NCI-H226 (cell line): ENCODE measurements at regions not wholly inside any gene's neighbourhood (a gene's known extent, or its start where the extent isn't known, plus 50 kb on each side); places are given as distances from the start of the nearest gene placed in this dataset.

ENCODE experiments used
- DNase-seq: peaks from one replicate; pipeline ENCODE4 v3.0.0-alpha.2; 2015

DNA sequence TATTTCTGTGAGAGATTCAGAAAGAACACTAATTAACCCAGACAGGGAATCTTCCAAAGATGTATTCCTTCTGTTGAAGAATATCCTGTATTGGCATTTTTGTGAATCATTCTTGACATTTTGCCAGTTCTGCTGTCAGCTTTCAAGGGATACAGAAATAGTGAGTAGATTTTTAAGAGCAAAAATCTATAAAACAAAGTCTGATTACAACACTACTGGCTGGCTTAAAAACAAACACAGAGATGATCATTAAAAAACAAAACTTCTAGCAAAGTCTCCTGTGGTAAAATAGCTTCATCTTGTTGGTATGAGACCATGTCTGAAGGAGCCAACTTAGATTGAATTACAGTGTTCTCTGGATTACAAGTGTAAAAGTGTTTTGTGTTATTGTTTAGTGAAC lies 866.3 kb upstream of the KLHL29 start:
- no peak for DNase-seq

DNA sequence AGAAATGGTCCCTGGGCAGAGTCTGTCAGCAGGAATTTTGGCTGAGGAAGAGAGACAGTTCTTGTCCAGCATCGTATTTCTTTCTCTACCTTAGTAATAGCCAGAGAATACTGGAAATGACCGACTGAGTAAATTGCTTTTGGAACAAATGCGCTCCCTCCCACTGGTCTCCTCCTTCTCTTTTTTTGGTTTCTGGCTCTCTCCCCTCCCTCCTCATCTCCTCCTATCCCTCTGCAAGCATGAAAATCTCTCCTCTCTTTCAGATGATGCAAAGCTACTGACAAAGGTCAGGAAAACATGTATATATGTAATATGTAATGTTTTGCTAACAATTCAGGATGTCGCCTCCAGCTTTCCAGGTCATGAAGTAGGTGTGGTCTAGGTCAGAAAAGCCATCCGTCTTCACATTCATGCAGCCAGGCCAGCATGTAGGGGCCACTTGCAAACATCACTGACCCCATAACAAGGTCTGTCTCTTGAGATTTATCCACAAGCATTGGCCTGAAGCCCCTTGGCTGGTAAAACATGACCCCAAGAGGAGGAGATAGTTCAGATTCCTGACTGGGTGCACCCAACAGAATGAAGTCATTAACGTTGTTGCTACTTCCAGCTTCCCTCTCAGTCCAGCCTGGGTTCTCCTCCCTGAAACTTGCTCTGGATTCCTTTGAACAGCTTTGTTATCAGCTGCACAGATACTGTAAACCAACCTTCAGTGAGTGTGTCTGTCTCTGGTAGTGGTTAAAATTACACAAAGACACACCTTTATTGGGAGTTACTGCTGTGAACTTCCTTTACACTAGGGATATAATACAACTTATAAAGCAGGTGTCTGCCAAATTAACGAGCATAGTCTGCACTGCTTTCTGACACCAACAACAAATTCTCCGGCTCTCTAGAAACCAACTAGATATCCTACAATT lies 864.4 kb upstream of the KLHL29 start:
- DNase-seq = no peak

DNA sequence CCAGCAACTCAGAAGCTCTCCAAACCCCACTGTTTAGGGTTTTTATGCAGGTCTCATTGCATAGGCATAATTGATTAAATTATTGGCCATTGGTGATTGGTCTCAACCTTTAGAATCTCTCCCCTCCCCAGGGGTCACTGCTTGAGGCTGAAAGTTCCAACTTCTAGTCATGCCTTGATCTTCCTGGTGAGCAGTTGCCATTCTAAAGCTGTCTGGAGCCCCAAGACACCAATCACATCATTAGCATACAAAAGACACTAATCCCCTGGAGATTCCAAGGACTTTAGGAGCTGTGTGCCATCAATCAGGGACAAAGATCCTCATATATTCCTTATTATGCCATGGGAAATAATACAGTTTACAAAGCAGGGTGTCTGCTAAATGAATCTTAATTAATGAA lies 863.4 kb upstream of the KLHL29 start:
- no peak for DNase-seq

- no peak for DNase-seq
Observed at GRCh38 chr2:22525681-22526080, 859.3 kb upstream of the KLHL29 start.

DNA sequence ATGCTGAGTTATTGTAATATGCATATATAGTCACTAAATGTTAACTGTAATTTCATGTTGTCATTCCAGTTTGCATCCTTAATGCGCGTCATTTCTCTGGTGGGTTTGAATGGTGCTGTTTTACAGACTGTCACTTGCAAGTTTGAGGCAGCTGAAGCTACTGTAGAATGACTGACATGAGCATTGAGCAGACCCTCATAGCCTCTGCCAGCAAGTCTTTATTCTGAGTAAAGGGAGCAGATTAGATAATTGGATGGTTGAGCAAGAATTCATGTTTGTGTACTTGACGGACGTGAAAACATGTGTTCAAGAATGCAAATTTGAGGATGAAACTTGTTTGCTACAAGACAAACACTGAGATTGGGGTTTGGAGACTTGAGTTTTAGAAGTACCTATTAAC lies 854.8 kb upstream of the KLHL29 start:
- DNase-seq = no peak

GRCh38 chr2:22536133-22536532 lies 848.8 kb upstream of the KLHL29 start:
- no peak for DNase-seq

DNA sequence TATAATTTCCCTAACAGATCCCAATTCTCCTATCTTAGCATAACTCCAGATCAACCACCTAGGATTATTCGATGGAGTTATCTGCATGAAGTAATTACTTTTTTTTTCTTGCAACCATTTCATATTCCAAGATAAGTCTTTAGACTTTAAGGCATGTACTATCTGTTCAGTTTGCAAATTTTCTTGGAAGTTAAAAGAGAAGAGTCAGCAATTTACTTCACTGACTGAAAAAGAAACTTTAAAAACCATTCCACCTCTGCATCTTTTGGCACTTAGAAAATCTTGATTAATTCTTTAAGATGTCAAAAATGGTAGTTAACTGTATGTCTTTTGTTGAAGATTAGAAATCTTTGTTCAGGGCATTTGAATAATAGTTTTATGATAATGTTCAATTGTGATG lies 830.5 kb upstream of the KLHL29 start:
- DNase-seq = no peak

DNA sequence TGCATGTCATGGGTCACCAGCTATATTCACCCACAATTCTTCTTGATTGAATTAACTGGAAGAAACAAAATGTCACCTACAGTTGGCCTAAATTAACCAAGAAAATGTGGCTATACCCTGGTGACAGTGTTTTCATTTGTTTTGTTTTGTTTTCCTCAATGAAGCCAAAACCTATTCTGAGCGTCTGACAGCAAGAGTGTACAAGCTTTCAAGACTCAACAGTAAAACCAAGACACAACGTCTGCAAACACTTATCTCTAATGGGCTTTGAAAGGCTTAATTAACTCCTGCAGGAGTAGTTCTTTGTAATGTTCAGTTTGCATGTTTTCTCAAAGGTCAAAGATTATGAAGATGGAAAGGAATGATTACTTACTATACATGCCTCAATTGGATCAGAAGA lies 827.6 kb upstream of the KLHL29 start:
- no peak for DNase-seq

DNA sequence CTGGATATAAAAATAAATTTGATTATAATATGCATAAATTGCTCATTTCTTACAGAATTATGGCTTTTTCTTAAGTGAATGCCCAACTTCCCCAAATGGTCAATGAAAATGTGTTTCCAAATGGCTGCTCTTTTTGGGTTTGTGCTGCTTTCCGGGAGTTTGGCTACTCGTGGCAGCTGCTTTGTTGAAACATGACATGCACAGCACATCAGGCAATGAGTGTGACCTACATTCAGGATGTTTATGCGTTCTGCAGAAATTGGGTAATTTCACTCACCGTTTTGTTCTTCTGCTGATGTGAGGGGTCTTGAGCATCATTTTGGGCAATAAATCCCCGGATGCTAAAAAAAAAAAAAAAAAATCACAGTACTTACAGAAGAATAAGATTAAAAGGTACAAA lies 825.0 kb upstream of the KLHL29 start:
- no peak for DNase-seq

- no peak for DNase-seq
Observed at GRCh38 chr2:22579341-22579740, 805.6 kb upstream of the KLHL29 start.

DNA sequence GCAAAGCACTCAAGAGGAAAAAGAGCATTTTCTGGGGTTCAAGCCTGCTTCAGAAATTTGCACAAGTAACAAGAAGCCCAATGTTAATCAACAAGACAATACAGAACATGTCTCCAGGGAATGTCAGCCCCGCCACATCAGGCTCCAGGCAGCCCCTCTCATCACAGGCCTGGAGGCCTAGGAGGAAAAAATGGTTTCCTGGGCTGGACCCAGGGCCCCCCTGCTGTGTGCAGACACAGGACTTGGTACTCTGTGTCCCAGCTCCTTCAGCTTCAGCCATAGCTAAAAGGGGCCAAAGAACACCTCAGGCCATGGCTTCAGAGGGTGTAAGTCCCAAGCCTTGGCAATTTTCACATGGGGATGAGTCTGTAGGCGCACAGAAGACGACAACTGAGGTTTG lies 802.9 kb upstream of the KLHL29 start:
- no peak for DNase-seq

- DNase-seq = no peak
Observed at GRCh38 chr2:22596306-22596705, 788.7 kb upstream of the KLHL29 start.

DNA sequence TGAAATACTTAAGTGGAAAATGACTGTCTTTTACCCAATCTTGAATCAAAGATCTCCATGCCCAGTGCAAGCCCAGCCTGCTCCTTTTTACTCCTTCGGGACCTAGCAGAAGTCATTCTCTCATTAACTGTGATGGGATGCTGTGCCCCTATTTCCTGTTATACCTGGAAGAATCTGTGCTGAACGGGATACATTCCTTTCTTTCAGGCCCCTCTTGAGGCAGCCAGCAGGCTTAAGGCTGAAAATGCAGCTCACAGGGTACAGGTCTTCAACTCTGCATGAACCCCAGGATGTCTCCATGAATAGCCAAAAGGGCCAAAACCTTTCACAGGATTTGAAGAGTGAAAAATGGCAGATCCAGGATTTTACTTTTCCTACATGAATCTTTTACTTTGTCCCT lies 784.8 kb upstream of the KLHL29 start:
- DNase-seq = no peak

DNA sequence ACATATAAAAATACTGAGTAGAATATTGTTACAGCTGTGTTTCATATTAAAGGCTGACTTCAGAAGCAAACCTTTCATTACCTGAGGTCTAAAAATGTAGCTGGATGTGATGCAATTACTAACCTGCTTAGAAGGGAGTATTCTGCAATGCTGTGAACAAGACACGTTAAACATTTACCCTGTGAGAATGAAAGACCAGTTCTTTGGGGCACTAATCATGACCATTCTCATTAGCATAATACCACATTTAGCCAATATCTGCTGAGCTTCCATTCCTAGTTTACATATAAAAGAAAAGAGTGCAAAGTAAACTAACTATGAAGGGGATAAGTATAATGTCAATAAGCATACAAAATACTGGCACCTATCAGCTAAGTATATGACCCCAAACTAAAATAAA lies 784.0 kb upstream of the KLHL29 start:
- DNase-seq = no peak

- DNase-seq = no peak
Observed at GRCh38 chr2:22604136-22604535, 780.8 kb upstream of the KLHL29 start.

- no peak for DNase-seq
Observed at GRCh38 chr2:22616031-22616430, 768.9 kb upstream of the KLHL29 start.

DNA sequence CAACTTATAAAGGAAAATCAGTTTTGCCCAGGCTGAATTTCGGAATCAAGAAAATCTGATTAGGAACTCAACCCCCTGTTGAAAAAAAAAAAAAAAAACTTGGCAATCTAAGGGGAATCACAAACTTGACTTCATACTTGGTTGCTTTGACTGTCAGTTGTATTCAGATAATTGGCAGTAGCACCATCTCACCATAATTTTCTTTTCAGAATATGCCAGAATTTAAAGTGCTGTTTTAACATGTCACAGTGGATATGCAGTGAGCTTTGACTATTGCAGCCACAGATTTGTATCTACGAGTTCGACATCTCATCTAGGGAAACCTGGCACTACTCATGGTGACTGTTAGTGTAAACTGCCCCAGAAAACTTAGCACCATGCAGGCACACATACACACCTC lies 761.4 kb upstream of the KLHL29 start:
- no peak for DNase-seq

GRCh38 chr2:22626621-22627020 lies 758.4 kb upstream of the KLHL29 start:
- DNase-seq = no peak

DNA sequence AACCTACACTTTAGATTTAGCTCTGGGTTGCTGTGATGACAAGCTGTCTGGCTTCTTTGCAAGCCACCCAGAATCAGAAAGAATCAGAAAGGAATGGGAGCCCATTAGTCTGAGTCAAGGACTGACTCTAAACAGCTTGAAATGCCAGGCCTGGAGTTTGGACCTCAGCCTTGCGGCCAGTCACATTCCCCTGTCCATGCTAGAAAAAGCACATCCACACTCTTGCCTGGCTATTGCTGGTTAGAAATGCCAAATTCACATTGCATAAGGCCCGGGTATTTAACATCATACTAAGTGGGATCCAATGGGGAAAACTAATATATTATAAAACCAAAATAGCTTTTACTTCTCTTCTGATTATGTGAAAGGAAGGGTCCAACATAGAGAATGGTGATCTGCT lies 756.8 kb upstream of the KLHL29 start:
- DNase-seq = no peak

DNA sequence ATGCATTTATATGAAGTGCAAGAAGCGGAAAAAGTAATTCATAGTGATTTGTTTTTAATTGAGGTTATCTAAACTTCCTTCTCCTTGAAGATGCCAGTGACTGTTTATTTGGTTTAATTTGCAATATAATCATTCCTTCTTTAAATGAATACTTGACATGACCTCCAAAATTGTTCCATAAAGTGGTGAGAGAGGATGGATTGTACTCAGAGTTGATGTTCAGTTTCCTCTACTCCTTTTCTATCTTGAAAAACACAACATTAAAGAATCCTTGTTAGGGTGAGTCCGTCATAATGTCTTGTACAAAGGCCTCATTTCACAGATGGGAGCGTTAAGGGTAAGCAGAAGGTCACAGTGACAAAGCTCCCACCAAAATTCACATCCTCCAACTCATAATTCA lies 756.1 kb upstream of the KLHL29 start:
- DNase-seq = no peak

- no peak for DNase-seq
Observed at GRCh38 chr2:22634167-22634566, 750.8 kb upstream of the KLHL29 start.

DNA sequence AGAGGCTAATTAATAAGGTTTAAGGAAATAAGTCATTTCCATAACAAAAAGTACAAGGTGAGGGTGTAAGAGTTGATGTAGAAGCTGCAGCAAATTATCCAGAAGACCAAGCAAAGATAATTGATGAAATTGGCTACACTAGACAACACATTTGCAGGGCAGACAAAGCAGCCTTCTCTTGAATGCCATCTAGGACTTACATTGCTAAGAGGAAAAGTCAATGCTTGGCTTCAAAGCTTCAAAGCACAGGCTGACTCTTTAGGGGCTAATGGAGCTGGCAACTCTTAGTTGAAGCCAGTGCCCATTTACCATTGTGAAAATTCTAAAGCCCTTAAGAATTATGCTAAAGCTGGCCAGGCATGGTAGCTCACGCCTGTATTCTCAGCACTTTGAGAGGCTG lies 728.6 kb upstream of the KLHL29 start:
- DNase-seq = no peak

- DNase-seq = no peak
Observed at GRCh38 chr2:22673529-22673928, 711.5 kb upstream of the KLHL29 start.

GRCh38 chr2:22683914-22684313 lies 701.1 kb upstream of the KLHL29 start:
- DNase-seq = no peak

GRCh38 chr2:22690096-22690495 lies 694.9 kb upstream of the KLHL29 start:
- no peak for DNase-seq
